Posterior cingulate gyrus (tissue), 11 donors: ENCODE measurements at regions not wholly inside any gene's neighbourhood (a gene's known extent, or its start where the extent isn't known, plus 50 kb on each side); places are given as distances from the start of the nearest gene placed in this dataset.
A peak's percentile ranks its signal among the peaks of the same experiment; 100 is the strongest.

Experiments
- DNase-seq, 10 donors: peaks; one replicate each; pipeline versions ENCODE4 v3.0.0 to v3.0.0-alpha.2; 2020 to 2021; ENCODE audit warnings: mixed read lengths in 3 of 10
- intact Hi-C: fragments of 100-400 bp; cut with DNase I; formaldehyde crosslinking; loops from one replicate; pipeline ENCODE4 v1.15.1; 2023

DNA sequence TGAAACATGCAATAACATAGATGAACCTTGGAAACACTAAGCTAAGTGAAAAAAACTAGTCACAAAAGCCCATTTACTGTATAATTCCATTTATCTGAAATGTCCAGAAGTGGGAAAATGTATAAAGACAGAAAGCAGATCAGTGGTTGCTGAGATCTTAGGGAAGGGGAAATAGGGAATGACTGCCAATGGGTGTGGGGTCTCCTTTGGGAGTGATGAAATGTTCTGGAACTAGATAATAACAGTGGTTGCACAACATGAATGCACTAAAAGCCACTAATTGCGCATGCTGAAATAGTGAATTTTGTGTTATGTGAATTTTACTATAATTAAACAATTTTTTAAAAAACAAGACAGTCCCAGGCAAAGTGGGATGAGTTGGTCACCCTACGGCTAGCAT is 472.8 kb downstream of the CCDC171 start:
- intact Hi-C loops = no loop called here
- no peak for DNase-seq

- intact Hi-C loops = no loop called here
- no peak for DNase-seq
Measured at GRCh38 chr9:16026886-16027285, 474.0 kb downstream of the CCDC171 start.

GRCh38 chr9:16028548-16028947 is 475.7 kb downstream of the CCDC171 start:
- intact Hi-C loops = no loop called here
- no peak for DNase-seq

GRCh38 chr9:16029046-16029615 is 476.3 kb downstream of the CCDC171 start:
- DNase-seq = no peak
- intact Hi-C loops = no loop called here

DNA sequence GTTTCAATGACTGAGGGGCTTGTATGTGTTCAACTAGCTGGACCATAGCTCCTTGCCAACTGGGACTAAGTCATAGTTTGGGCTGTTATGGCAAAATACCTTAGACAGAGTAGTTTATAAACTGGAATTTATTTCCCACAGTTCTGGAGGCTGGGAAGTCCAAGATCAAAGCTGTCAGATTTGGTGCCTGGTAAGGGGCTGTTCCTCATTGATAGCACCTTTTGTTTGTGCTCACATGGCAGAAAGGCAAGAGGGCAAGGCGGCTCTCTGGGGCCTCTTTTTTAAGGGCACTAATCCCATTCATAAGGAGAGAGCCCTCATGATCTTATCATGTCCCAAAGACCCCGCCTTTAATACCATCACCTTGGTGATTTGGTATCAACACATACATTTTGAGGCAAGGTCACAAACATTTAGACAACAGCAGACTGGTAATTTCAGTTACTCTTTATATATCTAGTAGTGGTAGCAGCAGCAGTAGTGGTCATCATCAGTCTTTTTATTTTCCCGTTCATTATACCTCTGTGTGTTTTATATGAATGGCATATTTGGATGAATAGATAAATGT is 477.0 kb downstream of the CCDC171 start:
- intact Hi-C loops = no loop called here
- DNase-seq = no peak

- intact Hi-C loops = no loop called here
- DNase-seq = no peak
Measured at GRCh38 chr9:16030528-16031185, 477.8 kb downstream of the CCDC171 start.

DNA sequence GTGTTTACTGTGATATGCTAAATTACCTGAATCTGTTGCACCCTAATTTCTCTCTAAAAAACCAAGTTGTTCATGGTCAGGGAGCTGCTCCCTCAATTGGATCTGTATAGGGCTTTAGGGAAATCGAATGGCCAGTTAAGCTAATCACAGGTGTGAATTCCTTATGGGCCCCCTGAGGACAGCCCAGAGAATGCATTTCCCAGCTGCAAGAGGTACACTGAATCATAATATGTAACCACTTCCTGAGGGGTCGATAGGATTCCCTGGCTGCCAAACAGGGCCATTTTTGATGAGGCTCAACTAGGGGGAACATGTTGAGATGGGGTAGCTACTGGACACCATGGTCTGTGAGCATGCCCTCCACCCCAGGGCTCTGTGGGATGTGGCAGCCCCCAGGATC is 478.6 kb downstream of the CCDC171 start:
- intact Hi-C loops = no loop called here
- no peak for DNase-seq

GRCh38 chr9:16031971-16032370 is 479.1 kb downstream of the CCDC171 start:
- intact Hi-C loops = no loop called here
- no peak for DNase-seq

- no peak for DNase-seq
- intact Hi-C loops = no loop called here
Measured at GRCh38 chr9:16032799-16033198, 480.0 kb downstream of the CCDC171 start.

DNA sequence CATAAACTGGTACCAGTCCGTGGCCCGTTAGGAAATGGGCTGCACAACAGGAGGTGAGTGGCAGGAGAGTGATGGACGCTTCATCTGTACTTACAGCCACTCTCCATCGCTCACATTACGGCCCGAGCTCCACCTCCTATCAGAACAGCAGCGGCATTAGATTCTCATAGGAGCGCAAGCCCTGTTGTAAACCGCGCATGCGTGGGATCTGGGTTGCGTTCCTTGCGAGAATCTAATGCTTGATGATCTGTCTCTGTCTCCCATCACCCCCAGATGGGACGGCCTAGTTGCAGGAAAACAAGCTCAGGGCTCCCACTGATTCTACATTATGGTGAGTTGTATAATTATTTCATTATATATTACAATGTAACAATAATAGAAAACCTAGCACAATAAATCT is 480.4 kb downstream of the CCDC171 start:
- intact Hi-C loops = no loop called here
- no peak for DNase-seq

GRCh38 chr9:16033921-16034691 is 481.3 kb downstream of the CCDC171 start:
- DNase-seq = no peak

DNA sequence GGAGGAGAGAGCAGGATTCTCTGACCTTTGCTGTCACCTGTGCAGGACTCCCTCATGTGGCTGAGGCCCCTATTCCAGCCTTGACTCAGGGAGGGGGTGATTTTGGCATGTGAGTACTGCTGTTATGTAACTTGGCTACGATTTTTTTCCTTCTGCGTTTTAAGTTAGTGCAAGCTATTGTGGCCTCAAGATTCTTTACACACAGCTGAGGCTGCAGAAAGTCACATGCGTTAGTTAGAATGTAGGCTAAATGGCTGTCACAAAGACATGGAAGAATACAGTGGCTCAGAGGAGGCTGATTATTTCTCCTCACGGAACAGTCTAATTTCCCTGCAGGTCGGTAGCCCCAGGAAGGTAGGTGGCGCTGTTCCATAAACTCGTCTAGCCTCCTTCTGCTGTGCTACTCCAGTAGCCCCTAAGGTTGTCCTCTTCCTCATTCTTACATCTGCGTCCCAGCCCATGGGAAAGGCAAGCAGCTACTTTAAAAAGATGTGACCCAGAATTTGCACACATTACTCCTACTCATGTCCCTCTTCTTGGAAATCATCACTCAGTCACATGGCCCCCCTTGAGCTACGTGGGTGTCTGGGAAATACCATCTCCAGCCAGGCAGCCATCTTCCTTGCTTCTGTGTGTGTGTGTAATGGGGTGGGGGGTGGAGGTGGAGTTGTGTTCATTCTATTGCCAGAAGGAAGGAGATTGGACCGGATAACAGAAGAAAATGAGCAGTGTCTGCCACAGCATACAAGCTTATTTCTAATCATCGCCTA is 486.6 kb downstream of the CCDC171 start:
- DNase-seq = peak in 6 of 10 donors; percentile 13 to 90 (median 40)
- intact Hi-C loops = no loop called here

More at GRCh38 chr9:16033921-16034691, 481.3 kb downstream of the CCDC171 start:
- intact Hi-C loops = no loop called here

GRCh38 chr9:16039988-16040761 is 487.3 kb downstream of the CCDC171 start:
- intact Hi-C loops = no loop called here

GRCh38 chr9:16043756-16044578 is 491.1 kb downstream of the CCDC171 start:
- no peak for DNase-seq
- intact Hi-C loops = no loop called here

More at GRCh38 chr9:16039988-16040761, 487.3 kb downstream of the CCDC171 start:
- DNase-seq = no peak

DNA sequence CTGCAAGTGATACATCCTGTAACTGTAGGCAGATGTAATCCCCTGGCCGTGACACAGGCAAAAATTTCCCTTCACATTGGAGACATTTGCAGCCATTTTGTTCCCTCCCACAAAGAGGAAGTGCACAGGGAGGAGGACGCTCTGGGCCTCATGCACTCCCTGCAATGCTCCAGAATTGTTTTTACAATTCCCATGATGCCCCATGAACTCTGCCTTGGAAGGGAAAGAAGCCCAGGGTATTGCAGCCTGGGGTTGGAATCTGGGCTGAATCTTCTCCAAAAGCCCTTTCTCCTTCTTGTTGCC is 491.7 kb downstream of the CCDC171 start:
- intact Hi-C loops = no loop called here
- DNase-seq = no peak

GRCh38 chr9:16045651-16046280 is 492.9 kb downstream of the CCDC171 start:
- no peak for DNase-seq
- intact Hi-C loops = no loop called here

DNA sequence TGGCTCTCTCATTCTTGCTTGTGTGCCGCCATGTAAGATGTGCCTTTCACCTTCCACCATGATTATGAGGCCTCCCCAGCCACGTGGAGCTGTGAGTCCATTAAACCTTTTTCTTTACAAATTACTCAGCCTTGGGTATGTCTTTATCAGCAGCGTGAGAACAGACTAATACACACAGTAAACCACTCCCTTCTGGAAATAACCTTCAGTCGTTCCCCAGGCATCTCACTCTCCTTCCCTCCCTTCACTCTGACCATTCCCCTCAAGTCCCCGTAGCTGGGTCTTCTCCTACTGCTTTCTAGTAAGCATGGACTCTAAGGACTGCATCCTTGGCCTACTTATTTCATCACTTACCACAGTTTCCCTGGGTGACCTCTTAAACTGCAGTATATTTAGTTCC is 493.9 kb downstream of the CCDC171 start:
- no peak for DNase-seq

DNA sequence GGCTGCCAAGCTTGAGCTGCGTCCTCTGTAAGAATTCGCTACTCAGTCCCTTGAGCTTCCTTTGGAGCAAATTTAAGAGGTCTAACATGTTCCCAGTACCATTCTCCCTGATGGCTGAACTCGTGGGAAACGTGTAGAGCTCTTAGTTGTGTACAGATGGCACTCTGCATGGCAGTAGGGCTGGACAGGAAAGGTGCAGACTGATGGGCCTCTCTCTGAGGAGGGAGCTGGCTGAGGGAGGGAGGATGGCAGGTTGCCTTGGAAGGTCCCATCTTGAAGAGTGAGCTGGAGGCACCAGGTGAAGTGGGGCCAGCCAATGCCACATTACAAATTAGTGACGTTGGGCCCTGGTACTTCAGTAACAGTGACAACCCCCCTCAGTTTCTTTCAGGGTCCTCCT is 495.3 kb downstream of the CCDC171 start:
- intact Hi-C loops = no loop called here
- no peak for DNase-seq

More for the DNA sequence above, 493.9 kb downstream of the CCDC171 start:
- intact Hi-C loops = no loop called here

- DNase-seq = no peak
- intact Hi-C loops = no loop called here
Measured at GRCh38 chr9:16052146-16052545, 499.3 kb downstream of the CCDC171 start.
